CD8-positive, alpha-beta memory T cell (primary cell): ENCODE measurements at regions not wholly inside any gene's neighbourhood (a gene's known extent, or its start where the extent isn't known, plus 50 kb on each side); places are given as distances from the start of the nearest gene placed in this dataset.
"Not testable (repeated sequence)": the region's sequence is repeated elsewhere in the genome, so short reads cannot be mapped to it uniquely, and the experiment has no call there.

Experiments used
- CTCF ChIA-PET: fragments of 350-600 bp; sonication (Branson Sonifier 250); formaldehyde crosslinking; loops from one replicate; lab custom pipeline; 2021; ENCODE audit warnings: antibody characterized with exemption; lab: Charles Lee
- POLR2A ChIA-PET: fragments of 350-600 bp; sonication (Branson Sonifier 250); formaldehyde crosslinking; loops from one replicate; lab custom pipeline; 2021; ENCODE audit warnings: antibody characterized with exemption; lab: Charles Lee
- DNase-seq, 5 donors: peaks; one replicate each; pipeline versions ENCODE4 v3.0.0 to v3.0.0-alpha.2; 2020 to 2022; ENCODE audit warnings: mixed read lengths in 1 of 5
- H3K27ac ChIP-seq: one replicate; pipeline ENCODE4 v1.7.0; 2013; ENCODE audit warnings: low read depth, mild to moderate bottlenecking, low read length, moderate library complexity
- H3K27me3 ChIP-seq: 2 replicates; pipeline ENCODE4 v1.7.0; 2013; ENCODE audit warnings: low read length, mild to moderate bottlenecking; ENCODE audit not compliant: insufficient read depth, poor library complexity, severe bottlenecking
- H3K36me3 ChIP-seq: 2 replicates; pipeline ENCODE4 v1.7.0; 2013; ENCODE audit warnings: mild to moderate bottlenecking, low read length, moderate library complexity; ENCODE audit not compliant: insufficient read depth
- H3K4me1 ChIP-seq: 2 replicates; pipeline ENCODE4 v1.7.0; 2013; ENCODE audit warnings: mild to moderate bottlenecking, low read length, moderate library complexity; ENCODE audit not compliant: insufficient read depth
- H3K4me3 ChIP-seq: 2 replicates; pipeline ENCODE4 v1.7.0; 2013; ENCODE audit warnings: mild to moderate bottlenecking, low read length
- H3K9me3 ChIP-seq: 2 replicates; pipeline ENCODE4 v1.7.0; 2013; ENCODE audit warnings: mild to moderate bottlenecking, low read length
- H3K27ac Mint-ChIP-seq, 8 donors: one replicate each; pipeline ENCODE4 v1.8.0; 2020 to 2021; ENCODE audit warnings: mixed read lengths in 8 of 8, mild to moderate bottlenecking in 6 of 8, inconsistent platforms in 3 of 8, moderate library complexity in 3 of 8
- H3K27me3 Mint-ChIP-seq, 2 donors: one replicate each; pipeline ENCODE4 v1.8.0; 2020 to 2021; ENCODE audit warnings: mixed read lengths in 2 of 2, mild to moderate bottlenecking in 1 of 2, moderate library complexity in 1 of 2
- H3K36me3 Mint-ChIP-seq, 3 donors: one replicate each; pipeline ENCODE4 v1.8.0; 2020 to 2021; ENCODE audit warnings: mixed read lengths in 3 of 3, inconsistent platforms in 1 of 3, mild to moderate bottlenecking in 1 of 3
- H3K4me1 Mint-ChIP-seq, 3 donors: one replicate each; pipeline ENCODE4 v1.8.0; 2020 to 2021; ENCODE audit warnings: mixed read lengths in 3 of 3, inconsistent platforms in 1 of 3, mild to moderate bottlenecking in 1 of 3
- H3K4me3 Mint-ChIP-seq, 7 donors: one replicate each; pipeline ENCODE4 v1.8.0; 2020 to 2021; ENCODE audit warnings: mixed read lengths in 7 of 7, mild to moderate bottlenecking in 6 of 7, moderate library complexity in 4 of 7, inconsistent platforms in 2 of 7
- H3K9me3 Mint-ChIP-seq, 5 donors: one replicate each; pipeline ENCODE4 v1.8.0; 2020 to 2022; ENCODE audit warnings: mixed read lengths in 5 of 5, mild to moderate bottlenecking in 3 of 5, moderate library complexity in 2 of 5, inconsistent platforms in 1 of 5

- peaks cover 0 to 8% (median 5%) of the 10 kb centered on the region in 5 donors for H3K9me3 Mint-ChIP-seq
- H3K4me1 ChIP-seq, result no peaks in the 10 kb centered on the region
- no peak overlapping the region for H3K27ac ChIP-seq
- POLR2A ChIA-PET, result no interaction called here
- H3K36me3 Mint-ChIP-seq, result no peaks in the 10 kb centered on the region
- H3K36me3 ChIP-seq, result no peaks in the 10 kb centered on the region
- no peak for DNase-seq
- no peak overlapping the region for H3K4me3 Mint-ChIP-seq
- H3K4me1 Mint-ChIP-seq, result no peaks in the 10 kb centered on the region
- CTCF ChIA-PET, result no interaction called here
- H3K27ac Mint-ChIP-seq, result no peak overlapping the region
- no peak overlapping the region for H3K4me3 ChIP-seq
- peaks cover 0 to 3% of the 10 kb centered on the region in 2 donors for H3K27me3 Mint-ChIP-seq
- H3K9me3 ChIP-seq, result no peaks in the 10 kb centered on the region
- no peaks in the 10 kb centered on the region for H3K27me3 ChIP-seq
These were observed 103.8 kb upstream of the APCDD1 start for GRCh38 chr18:10350661-10351060.

- Mint-ChIP-seq H3K9me3 (peaks cover 0 to 13% (median 12%) of the 10 kb centered on the region in 5 donors), H3K27ac (no peak overlapping the region), H3K4me1 (no peaks in the 10 kb centered on the region), H3K36me3 (no peaks in the 10 kb centered on the region), H3K27me3 (peaks cover 0 to 3% of the 10 kb centered on the region in 2 donors), H3K4me3 (no peak overlapping the region)
- no peak for DNase-seq
- Histone ChIP-seq H3K27me3 (no peaks in the 10 kb centered on the region), H3K36me3 (no peaks in the 10 kb centered on the region), H3K4me1 (no peaks in the 10 kb centered on the region), H3K9me3 (no peaks in the 10 kb centered on the region), H3K4me3 (no peak overlapping the region), H3K27ac (no peak overlapping the region)
- CTCF ChIA-PET, result no interaction called here
- POLR2A ChIA-PET, result no interaction called here
These were observed 103.1 kb upstream of the APCDD1 start for GRCh38 chr18:10351219-10351818.

GRCh38 chr18:10351858-10352257 is 102.6 kb upstream of the APCDD1 start:
- CTCF ChIA-PET, result no interaction called here
- no peak overlapping the region for H3K4me3 ChIP-seq
- H3K4me1 ChIP-seq, result no peaks in the 10 kb centered on the region
- H3K27ac Mint-ChIP-seq, result no peak overlapping the region
- no peaks in the 10 kb centered on the region for H3K4me1 Mint-ChIP-seq
- no peaks in the 10 kb centered on the region for H3K36me3 Mint-ChIP-seq
- no peak for DNase-seq
- peaks cover 0 to 3% of the 10 kb centered on the region in 2 donors for H3K27me3 Mint-ChIP-seq
- no peaks in the 10 kb centered on the region for H3K36me3 ChIP-seq
- POLR2A ChIA-PET, result no interaction called here
- H3K27ac ChIP-seq, result no peak overlapping the region
- peaks cover 5% of the 10 kb centered on the region for H3K9me3 ChIP-seq
- no peaks in the 10 kb centered on the region for H3K27me3 ChIP-seq
- H3K4me3 Mint-ChIP-seq, result no peak overlapping the region
- H3K9me3 Mint-ChIP-seq, result peaks cover 3 to 18% (median 13%) of the 10 kb centered on the region in 5 donors

GRCh38 chr18:10352671-10353070 is 101.8 kb upstream of the APCDD1 start:
- Mint-ChIP-seq H3K4me3 (no peak overlapping the region), H3K9me3 (peaks cover 8 to 24% (median 18%) of the 10 kb centered on the region in 5 donors), H3K27me3 (peaks cover 0 to 3% of the 10 kb centered on the region in 2 donors), H3K27ac (no peak overlapping the region), H3K4me1 (no peaks in the 10 kb centered on the region), H3K36me3 (no peaks in the 10 kb centered on the region)
- Histone ChIP-seq H3K4me3 (no peak overlapping the region), H3K9me3 (peaks cover 10% of the 10 kb centered on the region), H3K27me3 (no peaks in the 10 kb centered on the region), H3K4me1 (no peaks in the 10 kb centered on the region), H3K36me3 (no peaks in the 10 kb centered on the region), H3K27ac (no peak overlapping the region)
- no peak for DNase-seq
- CTCF ChIA-PET, result no interaction called here
- POLR2A ChIA-PET, result no interaction called here

- H3K4me1 ChIP-seq, result no peaks in the 10 kb centered on the region
- ChIA-PET CTCF (no interaction called here), POLR2A (no interaction called here)
- H3K9me3 ChIP-seq, result peaks cover 10% of the 10 kb centered on the region
- no peak overlapping the region for H3K27ac ChIP-seq
- Mint-ChIP-seq H3K9me3 (peaks cover 8 to 24% (median 22%) of the 10 kb centered on the region in 5 donors), H3K4me1 (no peaks in the 10 kb centered on the region), H3K27me3 (peaks cover 0 to 3% of the 10 kb centered on the region in 2 donors), H3K36me3 (no peaks in the 10 kb centered on the region), H3K27ac (no peak overlapping the region), H3K4me3 (no peak overlapping the region)
- no peak for DNase-seq
- no peak overlapping the region for H3K4me3 ChIP-seq
- no peaks in the 10 kb centered on the region for H3K27me3 ChIP-seq
- no peaks in the 10 kb centered on the region for H3K36me3 ChIP-seq
These were observed 100.6 kb upstream of the APCDD1 start for GRCh38 chr18:10353791-10354190.

- Mint-ChIP-seq H3K27me3 (peaks cover 0 to 1% of the 10 kb centered on the region in 2 donors), H3K27ac (no peak overlapping the region), H3K9me3 (peaks cover 8 to 24% (median 22%) of the 10 kb centered on the region in 5 donors), H3K4me1 (no peaks in the 10 kb centered on the region), H3K4me3 (no peak overlapping the region), H3K36me3 (no peaks in the 10 kb centered on the region)
- Histone ChIP-seq H3K27me3 (no peaks in the 10 kb centered on the region), H3K36me3 (no peaks in the 10 kb centered on the region), H3K9me3 (peaks cover 10% of the 10 kb centered on the region), H3K4me3 (no peak overlapping the region), H3K4me1 (no peaks in the 10 kb centered on the region), H3K27ac (no peak overlapping the region)
- DNase-seq, result no peak
- ChIA-PET CTCF (no interaction called here), POLR2A (no interaction called here)
These were observed 100.1 kb upstream of the APCDD1 start for GRCh38 chr18:10354241-10354811.

GRCh38 chr18:10354890-10355289 is 99.5 kb upstream of the APCDD1 start:
- H3K9me3 Mint-ChIP-seq, result peaks cover 8 to 24% (median 22%) of the 10 kb centered on the region in 5 donors
- H3K4me3 Mint-ChIP-seq, result no peak overlapping the region
- ChIA-PET POLR2A (no interaction called here), CTCF (no interaction called here)
- H3K27ac ChIP-seq, result no peak overlapping the region
- peaks cover 0 to 1% of the 10 kb centered on the region in 2 donors for H3K27me3 Mint-ChIP-seq
- H3K4me1 ChIP-seq, result no peaks in the 10 kb centered on the region
- H3K27me3 ChIP-seq, result no peaks in the 10 kb centered on the region
- H3K4me3 ChIP-seq, result no peak overlapping the region
- DNase-seq, result no peak
- H3K9me3 ChIP-seq, result peaks cover 10% of the 10 kb centered on the region
- H3K4me1 Mint-ChIP-seq, result no peaks in the 10 kb centered on the region
- no peaks in the 10 kb centered on the region for H3K36me3 ChIP-seq
- H3K36me3 Mint-ChIP-seq, result no peaks in the 10 kb centered on the region
- H3K27ac Mint-ChIP-seq, result no peak overlapping the region

- CTCF ChIA-PET, DNase-seq, H3K27ac ChIP-seq, H3K27me3 ChIP-seq, H3K4me3 Mint-ChIP-seq, H3K4me1 Mint-ChIP-seq, H3K4me3 ChIP-seq, H3K4me1 ChIP-seq, H3K9me3 ChIP-seq, POLR2A ChIA-PET, H3K36me3 Mint-ChIP-seq, H3K36me3 ChIP-seq, H3K27ac Mint-ChIP-seq, H3K27me3 Mint-ChIP-seq: not testable (repeated sequence)
- H3K9me3 Mint-ChIP-seq, result peaks cover 8 to 24% (median 22%) of the 10 kb centered on the region in 5 donors
These were observed 97.4 kb upstream of the APCDD1 start for GRCh38 chr18:10356999-10357398.
